Keratinocyte (primary cell): ENCODE measurements at regions not wholly inside any gene's neighbourhood (a gene's known extent, or its start where the extent isn't known, plus 50 kb on each side); places are given as distances from the start of the nearest gene placed in this dataset.

Source experiments
- CTCF ChIP-seq, 3 experiments: IDR thresholded peaks in 1 of 3; conservative IDR thresholded peaks in 1 of 3; optimal IDR thresholded peaks in 1 of 3; 2 replicates in 2 of 3; 3 replicates in 1 of 3; pipeline versions ENCODE3 to v1.5.1; 2011; ENCODE audit warnings: low read length in 3 of 3, mild to moderate bottlenecking in 3 of 3, moderate library complexity in 2 of 3, control low read depth in 1 of 3, inconsistent platforms in 1 of 3; ENCODE audit not compliant: insufficient read depth in 2 of 3; ENCODE audit errors: extremely low read depth in 1 of 3
- EZH2 ChIP-seq: IDR thresholded peaks from one replicate; pipeline ENCODE4 v1.6.1; 2012; ENCODE audit warnings: inconsistent platforms, mild to moderate bottlenecking, low read length, moderate library complexity

GRCh38 chr21:15162921-15163320 lies 98.1 kb upstream of the NRIP1 start:
- no peak for TF ChIP-seq CTCF (optimal IDR thresholded peaks at IDR 0.05 in 1 of 3, IDR thresholded peaks at IDR 0.05 in 1 of 3, conservative IDR thresholded peaks at IDR 0.05 in 1 of 3; ENCODE audit: extremely low read depth in 1 of 3, insufficient read depth in 2 of 3, low read length in 3 of 3)
- no peak for TF ChIP-seq EZH2
